Ovary (tissue), 3 donors: ENCODE measurements at regions not wholly inside any gene's neighbourhood (a gene's known extent, or its start where the extent isn't known, plus 50 kb on each side); places are given as distances from the start of the nearest gene placed in this dataset.

Experiments
- POLR2A ChIP-seq: fragments of 450-650 bp; IDR thresholded peaks from one replicate; pipeline ENCODE4 v1.6.1; 2017; ENCODE audit warnings: antibody characterized with exemption, mild to moderate bottlenecking, moderate library complexity
- TF ChIP-seq, protein P1 (sequence below), 3 donors: fragments of 450-650 bp in 2 of 3; fragments of 200-600 bp in 1 of 3; IDR thresholded peaks; one replicate each; pipeline versions ENCODE4 v1.5.1 to v1.8.0; 2016 to 2022; ENCODE audit warnings: antibody characterized with exemption in 3 of 3, mild to moderate bottlenecking in 1 of 3
- donor health status: DM: no; HTN: no; CAD: no.

DNA sequence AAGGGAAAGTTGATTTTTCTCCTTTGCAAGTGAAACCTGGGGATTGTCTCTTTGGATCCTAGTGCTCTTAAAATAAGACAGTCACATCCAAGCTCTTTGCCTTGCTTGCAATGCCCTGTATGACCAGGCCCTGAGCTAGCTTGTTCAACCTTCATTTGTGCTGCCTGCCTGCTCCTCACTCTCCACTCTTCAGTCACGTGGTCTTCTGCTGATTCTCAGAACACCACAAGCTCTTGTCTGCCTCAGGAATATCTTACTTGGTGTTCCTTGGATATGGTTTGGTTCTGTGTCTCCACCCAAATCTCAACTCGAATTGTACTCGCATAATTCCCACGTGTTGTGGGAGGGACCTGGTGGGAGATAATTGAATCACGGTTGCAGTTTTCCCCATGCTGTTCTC is 318.7 kb downstream of the RMST start:
- TF ChIP-seq, protein P1, sequence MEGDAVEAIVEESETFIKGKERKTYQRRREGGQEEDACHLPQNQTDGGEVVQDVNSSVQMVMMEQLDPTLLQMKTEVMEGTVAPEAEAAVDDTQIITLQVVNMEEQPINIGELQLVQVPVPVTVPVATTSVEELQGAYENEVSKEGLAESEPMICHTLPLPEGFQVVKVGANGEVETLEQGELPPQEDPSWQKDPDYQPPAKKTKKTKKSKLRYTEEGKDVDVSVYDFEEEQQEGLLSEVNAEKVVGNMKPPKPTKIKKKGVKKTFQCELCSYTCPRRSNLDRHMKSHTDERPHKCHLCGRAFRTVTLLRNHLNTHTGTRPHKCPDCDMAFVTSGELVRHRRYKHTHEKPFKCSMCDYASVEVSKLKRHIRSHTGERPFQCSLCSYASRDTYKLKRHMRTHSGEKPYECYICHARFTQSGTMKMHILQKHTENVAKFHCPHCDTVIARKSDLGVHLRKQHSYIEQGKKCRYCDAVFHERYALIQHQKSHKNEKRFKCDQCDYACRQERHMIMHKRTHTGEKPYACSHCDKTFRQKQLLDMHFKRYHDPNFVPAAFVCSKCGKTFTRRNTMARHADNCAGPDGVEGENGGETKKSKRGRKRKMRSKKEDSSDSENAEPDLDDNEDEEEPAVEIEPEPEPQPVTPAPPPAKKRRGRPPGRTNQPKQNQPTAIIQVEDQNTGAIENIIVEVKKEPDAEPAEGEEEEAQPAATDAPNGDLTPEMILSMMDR (IDR thresholded peaks at IDR 0.05) = no peak
- no peak for TF ChIP-seq POLR2A
